Ovary (tissue), 7 donors: ENCODE measurements at regions not wholly inside any gene's neighbourhood (a gene's known extent, or its start where the extent isn't known, plus 50 kb on each side); places are given as distances from the start of the nearest gene placed in this dataset.

Source experiments
- DNase-seq, 5 donors: peaks; one replicate each; pipeline ENCODE4 v3.0.0-alpha.2; 2019 to 2020
- H3K27ac ChIP-seq, 2 donors: fragments of 200-600 bp; one replicate each; pipeline versions ENCODE4 v1.5.1 to v1.8.0; 2019 to 2022
- H3K27me3 ChIP-seq: fragments of 200-600 bp; one replicate; pipeline ENCODE4 v1.8.0; 2022
- H3K36me3 ChIP-seq: fragments of 200-600 bp; sonication (generic); one replicate; pipeline ENCODE4 v1.5.1; 2019
- H3K4me1 ChIP-seq: one replicate; pipeline ENCODE4 v1.8.1; 2013; ENCODE audit warnings: mild to moderate bottlenecking, moderate library complexity; ENCODE audit not compliant: insufficient read depth
- H3K4me3 ChIP-seq: fragments of 200-600 bp; sonication (generic); one replicate; pipeline ENCODE4 v1.5.1; 2017
- H3K9me3 ChIP-seq, 2 donors: fragments of 200-600 bp in 1 of 2; sonication (generic) in 1 of 2; one replicate each; pipeline versions ENCODE4 v1.5.1 to v1.8.1; 2013 to 2019; ENCODE audit warnings: mild to moderate bottlenecking in 1 of 2, moderate library complexity in 1 of 2
- CTCF ChIP-seq, 3 donors: fragments of 450-650 bp in 2 of 3; fragments of 200-600 bp in 1 of 3; IDR thresholded peaks; one replicate each; pipeline versions ENCODE4 v1.5.1 to v1.8.0; 2016 to 2022; ENCODE audit warnings: antibody characterized with exemption in 3 of 3, mild to moderate bottlenecking in 1 of 3
- EP300 ChIP-seq: sonication (generic); formaldehyde crosslinking; IDR thresholded peaks from one replicate; pipeline ENCODE4 v1.6.1; 2017; ENCODE audit warnings: antibody characterized with exemption
- POLR2A ChIP-seq: fragments of 450-650 bp; IDR thresholded peaks from one replicate; pipeline ENCODE4 v1.6.1; 2017; ENCODE audit warnings: antibody characterized with exemption, mild to moderate bottlenecking, moderate library complexity
- WGBS, 3 donors: extraction: QIAGEN DNeasy Blood & Tissue Kit in 1 of 3; methylation state at CpG; one replicate each; pipeline versions ENCODE4 v1.1.5 to v1.1.7; 2013 to 2017; 5-methylcytosine and 5-hydroxymethylcytosine counted together
- intact Hi-C, 4 donors: fragments of 100-400 bp; cut with DNase I; formaldehyde crosslinking; loops; one replicate each; pipeline versions ENCODE4 v1.11.0 to v1.15.1; 2022 to 2023
- donor health status: DM: no; HTN: no; CAD: no; lungs with moderate emphysema.
- donor health status: DM: no; HTN: no; CAD: no.
- donor health status: Bipolar disorder and iron deficiency.
- donor health status: DM: no; HTN: no; CAD: no.
- donor health status: DM: yes; HTN: yes; CAD: no.

- Histone ChIP-seq H3K36me3 (no peaks in the 10 kb centered on the region), H3K27ac (no peak overlapping the region), H3K27me3 (no peaks in the 10 kb centered on the region), H3K4me3 (no peak overlapping the region), H3K9me3 (no peaks in the 10 kb centered on the region), H3K4me1 (no peaks in the 10 kb centered on the region)
- 61 to 78% (median 74%) methylated on average over 4 of the region's 4 CpGs for WGBS, 3 donors
- DNase-seq: no peak
- intact Hi-C loops: no loop called here
- TF ChIP-seq POLR2A (no peak), EP300 (no peak), CTCF (IDR thresholded peaks at IDR 0.05) (no peak)
These were observed 98.1 kb upstream of the SYNPR start for GRCh38 chr3:63179862-63180522.

GRCh38 chr3:63192248-63192647 is 85.9 kb upstream of the SYNPR start:
- TF ChIP-seq POLR2A (no peak), EP300 (no peak), CTCF (IDR thresholded peaks at IDR 0.05) (no peak)
- no peaks in the 10 kb centered on the region for H3K36me3 ChIP-seq
- H3K27ac ChIP-seq: no peak overlapping the region
- H3K4me3 ChIP-seq: no peak overlapping the region
- WGBS, 3 donors: 66 to 70% (median 69%) methylated on average over 3 of the region's 3 CpGs
- H3K9me3 ChIP-seq: no peaks in the 10 kb centered on the region
- H3K27me3 ChIP-seq: no peaks in the 10 kb centered on the region
- intact Hi-C loops: no loop called here
- no peak for DNase-seq
- no peaks in the 10 kb centered on the region for H3K4me1 ChIP-seq

- intact Hi-C loops: no loop called here
- 6 to 7% (median 7%) methylated on average over 3 of the region's 3 CpGs for WGBS, 3 donors
- TF ChIP-seq EP300 (no peak), CTCF (IDR thresholded peaks at IDR 0.05) (no peak), POLR2A (no peak)
These were observed 84.5 kb upstream of the SYNPR start for GRCh38 chr3:63193647-63194046.

GRCh38 chr3:63199606-63200005 is 78.5 kb upstream of the SYNPR start:
- Histone ChIP-seq H3K9me3 (no peaks in the 10 kb centered on the region), H3K27ac (no peak overlapping the region), H3K4me3 (no peak overlapping the region), H3K27me3 (no peaks in the 10 kb centered on the region), H3K4me1 (no peaks in the 10 kb centered on the region), H3K36me3 (no peaks in the 10 kb centered on the region)
- 56 to 61% (median 56%) methylated on average over 2 of the region's 2 CpGs for WGBS, 3 donors
- DNase-seq: no peak
- no peak for TF ChIP-seq CTCF (IDR thresholded peaks at IDR 0.05)
- no peak for TF ChIP-seq EP300
- intact Hi-C loops: no loop called here

More at GRCh38 chr3:63193647-63194046, 84.5 kb upstream of the SYNPR start:
- H3K36me3 ChIP-seq: no peaks in the 10 kb centered on the region
- no peaks in the 10 kb centered on the region for H3K9me3 ChIP-seq
- no peak overlapping the region for H3K27ac ChIP-seq
- H3K4me3 ChIP-seq: no peak overlapping the region
- no peaks in the 10 kb centered on the region for H3K4me1 ChIP-seq
- no peaks in the 10 kb centered on the region for H3K27me3 ChIP-seq
- no peak for DNase-seq
